T-helper 17 cell (primary cell): ENCODE measurements at regions not wholly inside any gene's neighbourhood (a gene's known extent, or its start where the extent isn't known, plus 50 kb on each side); places are given as distances from the start of the nearest gene placed in this dataset.
A peak's percentile ranks its signal among the peaks of the same experiment; 100 is the strongest.
"Not testable (repeated sequence)": the region's sequence is repeated elsewhere in the genome, so short reads cannot be mapped to it uniquely, and the experiment has no call there.

Experiments
- ATAC-seq: fragments of 150-1000 bp; cut with Tn5 transposase; 2 replicates; pipeline ENCODE4 v1.10.0; 2021; ENCODE audit warnings: mild to moderate bottlenecking, moderate library complexity
- DNase-seq, 3 donors: peaks; one replicate each; pipeline versions ENCODE4 v3.0.0 to v3.0.0-alpha.2; 2020 to 2021
- H3K9me3 ChIP-seq: one replicate; pipeline ENCODE4 v1.7.0; 2013; ENCODE audit warnings: low read length, mild to moderate bottlenecking; ENCODE audit not compliant: control insufficient read depth, poor library complexity, severe bottlenecking
- H3K27ac Mint-ChIP-seq: one replicate; pipeline ENCODE4 v1.8.0; 2022; ENCODE audit warnings: mild to moderate bottlenecking, moderate library complexity, mixed read lengths
- H3K27me3 Mint-ChIP-seq: one replicate; pipeline ENCODE4 v1.8.0; 2022; ENCODE audit warnings: mixed read lengths
- H3K36me3 Mint-ChIP-seq: one replicate; pipeline ENCODE4 v1.8.0; 2022; ENCODE audit warnings: low read depth, mixed read lengths
- H3K4me1 Mint-ChIP-seq: one replicate; pipeline ENCODE4 v1.8.0; 2022; ENCODE audit warnings: mild to moderate bottlenecking, mixed read lengths
- H3K4me3 Mint-ChIP-seq: one replicate; pipeline ENCODE4 v1.8.0; 2022; ENCODE audit warnings: mild to moderate bottlenecking, moderate library complexity, mixed read lengths

GRCh38 chr14:105891631-105892452, 365.5 kb downstream of the TMEM121 start:
- ATAC-seq: no peak
- H3K27ac Mint-ChIP-seq: no peak overlapping the region
- H3K9me3 ChIP-seq: no peaks in the 10 kb centered on the region
- no peak overlapping the region for H3K4me3 Mint-ChIP-seq
- peaks cover 3% of the 10 kb centered on the region for H3K4me1 Mint-ChIP-seq
- peaks cover 3% of the 10 kb centered on the region for H3K36me3 Mint-ChIP-seq
- H3K27me3 Mint-ChIP-seq: peaks cover 47% of the 10 kb centered on the region
- DNase-seq: peak in 2 of 3 donors; percentile 1 to 5

GRCh38 chr14:105892453-105893441, 366.4 kb downstream of the TMEM121 start:
- H3K4me3 Mint-ChIP-seq, H3K27ac Mint-ChIP-seq, ATAC-seq, H3K9me3 ChIP-seq, H3K4me1 Mint-ChIP-seq, H3K36me3 Mint-ChIP-seq: not testable (repeated sequence)
- peak in 2 of 3 donors; percentile 5 to 8 for DNase-seq
- H3K27me3 Mint-ChIP-seq: peaks cover 42% of the 10 kb centered on the region

GRCh38 chr14:105893686-105894085, 367.3 kb downstream of the TMEM121 start:
- not testable (repeated sequence) for ATAC-seq, H3K27ac Mint-ChIP-seq, H3K4me3 Mint-ChIP-seq, H3K9me3 ChIP-seq, H3K4me1 Mint-ChIP-seq, DNase-seq, H3K36me3 Mint-ChIP-seq
- H3K27me3 Mint-ChIP-seq: peaks cover 42% of the 10 kb centered on the region

- H3K36me3 Mint-ChIP-seq: no peaks in the 10 kb centered on the region
- ATAC-seq: no peak
- peaks cover 42% of the 10 kb centered on the region for H3K27me3 Mint-ChIP-seq
- no peak overlapping the region for H3K27ac Mint-ChIP-seq
- H3K4me1 Mint-ChIP-seq: no peaks in the 10 kb centered on the region
- no peak overlapping the region for H3K4me3 Mint-ChIP-seq
- no peaks in the 10 kb centered on the region for H3K9me3 ChIP-seq
- peak in 2 of 3 donors; percentile 1 to 5 for DNase-seq
These were observed 368.0 kb downstream of the TMEM121 start for GRCh38 chr14:105894125-105894977.

GRCh38 chr14:105894978-105895881, 368.8 kb downstream of the TMEM121 start:
- H3K9me3 ChIP-seq: no peaks in the 10 kb centered on the region
- peaks cover 35% of the 10 kb centered on the region for H3K27me3 Mint-ChIP-seq
- peak in 1 of 3 donors; percentile 1 for DNase-seq
- no peaks in the 10 kb centered on the region for H3K36me3 Mint-ChIP-seq
- ATAC-seq: no peak
- no peak overlapping the region for H3K27ac Mint-ChIP-seq
- no peaks in the 10 kb centered on the region for H3K4me1 Mint-ChIP-seq
- no peak overlapping the region for H3K4me3 Mint-ChIP-seq

GRCh38 chr14:105896206-105896605, 369.8 kb downstream of the TMEM121 start:
- peak in 1 of 3 donors; percentile 3 for DNase-seq
- H3K4me3 Mint-ChIP-seq, H3K36me3 Mint-ChIP-seq, H3K9me3 ChIP-seq, H3K27ac Mint-ChIP-seq, ATAC-seq, H3K4me1 Mint-ChIP-seq: not testable (repeated sequence)
- H3K27me3 Mint-ChIP-seq: peaks cover 33% of the 10 kb centered on the region

GRCh38 chr14:105896961-105897724, 370.8 kb downstream of the TMEM121 start:
- not testable (repeated sequence) for H3K27ac Mint-ChIP-seq, H3K4me3 Mint-ChIP-seq, DNase-seq, ATAC-seq, H3K9me3 ChIP-seq, H3K4me1 Mint-ChIP-seq, H3K36me3 Mint-ChIP-seq
- peaks cover 35% of the 10 kb centered on the region for H3K27me3 Mint-ChIP-seq

GRCh38 chr14:105897725-105898113, 371.3 kb downstream of the TMEM121 start:
- no peak overlapping the region for H3K27ac Mint-ChIP-seq
- DNase-seq: no peak
- H3K4me1 Mint-ChIP-seq: no peaks in the 10 kb centered on the region
- ATAC-seq: no peak
- no peaks in the 10 kb centered on the region for H3K9me3 ChIP-seq
- no peak overlapping the region for H3K4me3 Mint-ChIP-seq
- peaks cover 35% of the 10 kb centered on the region for H3K27me3 Mint-ChIP-seq
- no peaks in the 10 kb centered on the region for H3K36me3 Mint-ChIP-seq

GRCh38 chr14:105898482-105899010, 372.2 kb downstream of the TMEM121 start:
- ATAC-seq: no peak
- H3K9me3 ChIP-seq: no peaks in the 10 kb centered on the region
- peaks cover 42% of the 10 kb centered on the region for H3K27me3 Mint-ChIP-seq
- no peak for DNase-seq
- H3K36me3 Mint-ChIP-seq: no peaks in the 10 kb centered on the region
- no peak overlapping the region for H3K4me3 Mint-ChIP-seq
- no peaks in the 10 kb centered on the region for H3K4me1 Mint-ChIP-seq
- H3K27ac Mint-ChIP-seq: no peak overlapping the region

GRCh38 chr14:105899071-105899641, 372.8 kb downstream of the TMEM121 start:
- DNase-seq (no peak), ATAC-seq (no peak)
- Mint-ChIP-seq H3K4me1 (no peaks in the 10 kb centered on the region), H3K27ac (no peak overlapping the region), H3K36me3 (no peaks in the 10 kb centered on the region), H3K4me3 (no peak overlapping the region), H3K27me3 (peaks cover 43% of the 10 kb centered on the region)
- H3K9me3 ChIP-seq: no peaks in the 10 kb centered on the region
